SU-DHL-6 (cell line): ENCODE measurements at regions not wholly inside any gene's neighbourhood (a gene's known extent, or its start where the extent isn't known, plus 50 kb on each side); places are given as distances from the start of the nearest gene placed in this dataset.

Source experiments
- H2AFZ ChIP-seq: fragments of 200-600 bp; sonication (generic); 2 replicates; pipeline ENCODE4 v1.6.1; 2014; ENCODE audit warnings: low read depth, mild to moderate bottlenecking, moderate library complexity, mixed read lengths, antibody characterized with exemption, low read length; ENCODE audit not compliant: severe bottlenecking
- H3F3A ChIP-seq: fragments of 200-600 bp; shearing (Covaris generic); 2 replicates; pipeline ENCODE4 v1.6.0; 2016; ENCODE audit warnings: antibody characterized with exemption, mild to moderate bottlenecking; ENCODE audit not compliant: insufficient read depth
- H3K27ac ChIP-seq: fragments of 200-600 bp; sonication (generic); 2 replicates; pipeline ENCODE4 v1.5.1; 2016; ENCODE audit warnings: low read depth, mild to moderate bottlenecking, low read length, moderate library complexity, mixed read lengths
- H3K27me3 ChIP-seq: fragments of 200-600 bp; sonication (generic), shearing (Covaris generic); 2 replicates; pipeline ENCODE4 v1.6.0; 2014; ENCODE audit warnings: mild to moderate bottlenecking, low read length
- H3K36me3 ChIP-seq: fragments of 200-600 bp; sonication (generic); 2 replicates; pipeline ENCODE4 v1.6.1; 2014; ENCODE audit warnings: mild to moderate bottlenecking, low read length, mixed read lengths
- H3K4me2 ChIP-seq: fragments of 300-600, 200-600 bp; shearing (Covaris generic), sonication (generic); 2 replicates; pipeline ENCODE4 v1.6.0; 2014; ENCODE audit warnings: low read length, low read depth, mild to moderate bottlenecking; ENCODE audit not compliant: poor library complexity, severe bottlenecking
- H3K4me3 ChIP-seq: fragments of 200-600 bp; sonication (generic); 2 replicates; pipeline ENCODE4 v1.5.1; 2014; ENCODE audit warnings: antibody characterized with exemption, low read length, mild to moderate bottlenecking, mixed read lengths; ENCODE audit not compliant: insufficient read depth, poor library complexity, severe bottlenecking
- H3K79me2 ChIP-seq: fragments of 200-600 bp; sonication (generic); 2 replicates; pipeline ENCODE4 v1.6.1; 2014; ENCODE audit warnings: mild to moderate bottlenecking, low read length, moderate library complexity; ENCODE audit not compliant: insufficient read depth
- H3K9ac ChIP-seq: fragments of 200-600 bp; sonication (generic); 2 replicates; pipeline ENCODE4 v1.7.0; 2014; ENCODE audit warnings: mild to moderate bottlenecking, low read length
- H3K9me2 ChIP-seq: fragments of 200-600 bp; sonication (generic); replicated peaks from 2 replicates; pipeline ENCODE4 v1.6.1; 2014; ENCODE audit warnings: low read length; ENCODE audit not compliant: insufficient read depth
- H3K9me3 ChIP-seq: fragments of 200-600 bp; sonication (generic); 2 replicates; pipeline ENCODE4 v1.6.1; 2014; ENCODE audit warnings: low read length, mixed read lengths; ENCODE audit not compliant: insufficient read depth
- H4K20me1 ChIP-seq: fragments of 200-600 bp; sonication (generic); 2 replicates; pipeline ENCODE4 v1.6.1; 2014; ENCODE audit warnings: low read depth, mild to moderate bottlenecking, antibody characterized with exemption, low read length, moderate library complexity, mixed read lengths
- EZH2phosphoT487 ChIP-seq: fragments of 200-600 bp; sonication (generic), shearing (Covaris generic); conservative IDR thresholded peaks from 2 replicates; pipeline ENCODE4 v1.6.1; 2018; ENCODE audit warnings: mild to moderate bottlenecking, antibody characterized with exemption, low read length, moderate library complexity, mixed read lengths
- TF ChIP-seq, protein P1 (sequence below): fragments of 200-600 bp; sonication (generic); IDR thresholded peaks from one replicate; pipeline ENCODE4 v1.5.1; 2017; ENCODE audit warnings: antibody characterized with exemption, mild to moderate bottlenecking, low read length, moderate library complexity; ENCODE audit not compliant: insufficient read depth, poor library complexity, severe bottlenecking

DNA sequence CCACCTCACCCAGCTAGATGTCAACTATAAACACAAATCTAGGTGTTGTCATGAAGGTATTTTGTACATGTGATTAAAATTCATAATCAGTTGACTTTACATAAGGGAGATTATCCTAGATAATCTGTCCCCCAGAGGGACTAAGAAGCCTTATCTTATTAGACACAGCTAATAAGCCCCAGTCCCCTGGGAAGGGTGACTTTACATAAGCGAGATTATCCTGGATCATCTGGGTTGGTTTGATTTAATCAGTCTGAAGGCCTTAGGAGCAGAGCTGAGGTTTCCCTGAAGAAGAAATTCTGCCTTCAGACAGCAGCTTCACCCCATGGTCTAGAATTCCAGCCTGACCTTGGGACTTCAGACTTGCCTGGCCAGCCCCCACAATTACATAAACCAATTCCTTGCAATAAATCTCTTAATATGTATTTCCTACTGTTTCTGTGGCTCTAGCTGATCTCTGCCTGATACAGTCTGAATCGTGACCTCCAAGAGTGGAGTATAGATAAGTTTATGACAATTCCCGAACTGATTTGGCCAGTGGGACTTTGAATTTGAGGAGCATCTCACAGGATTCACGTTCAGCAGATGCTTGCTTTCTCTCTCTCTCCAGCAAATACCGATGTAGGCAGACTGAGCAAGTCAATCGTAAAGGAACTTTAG is 66.5 kb downstream of the MRPL46 start:
- Histone ChIP-seq H3K9ac (peak overlapping the region; percentile 63), H3K9me2 (no peaks in the 10 kb centered on the region)

GRCh38 chr15:88400084-88400483 is 67.1 kb downstream of the MRPL46 start:
- no peaks in the 10 kb centered on the region for H3K79me2 ChIP-seq
- H3F3A ChIP-seq, result peaks cover 14% of the 10 kb centered on the region
- TF ChIP-seq, protein P1, sequence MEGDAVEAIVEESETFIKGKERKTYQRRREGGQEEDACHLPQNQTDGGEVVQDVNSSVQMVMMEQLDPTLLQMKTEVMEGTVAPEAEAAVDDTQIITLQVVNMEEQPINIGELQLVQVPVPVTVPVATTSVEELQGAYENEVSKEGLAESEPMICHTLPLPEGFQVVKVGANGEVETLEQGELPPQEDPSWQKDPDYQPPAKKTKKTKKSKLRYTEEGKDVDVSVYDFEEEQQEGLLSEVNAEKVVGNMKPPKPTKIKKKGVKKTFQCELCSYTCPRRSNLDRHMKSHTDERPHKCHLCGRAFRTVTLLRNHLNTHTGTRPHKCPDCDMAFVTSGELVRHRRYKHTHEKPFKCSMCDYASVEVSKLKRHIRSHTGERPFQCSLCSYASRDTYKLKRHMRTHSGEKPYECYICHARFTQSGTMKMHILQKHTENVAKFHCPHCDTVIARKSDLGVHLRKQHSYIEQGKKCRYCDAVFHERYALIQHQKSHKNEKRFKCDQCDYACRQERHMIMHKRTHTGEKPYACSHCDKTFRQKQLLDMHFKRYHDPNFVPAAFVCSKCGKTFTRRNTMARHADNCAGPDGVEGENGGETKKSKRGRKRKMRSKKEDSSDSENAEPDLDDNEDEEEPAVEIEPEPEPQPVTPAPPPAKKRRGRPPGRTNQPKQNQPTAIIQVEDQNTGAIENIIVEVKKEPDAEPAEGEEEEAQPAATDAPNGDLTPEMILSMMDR, result no peak
- H3K36me3 ChIP-seq, result no peaks in the 10 kb centered on the region; the same call in 1 of the 2 replicates
- H3K27ac ChIP-seq, result no peak overlapping the region
- no peak overlapping the region for H3K4me2 ChIP-seq
- no peaks in the 10 kb centered on the region for H3K9me2 ChIP-seq
- no peak overlapping the region for H3K4me3 ChIP-seq
- no peaks in the 10 kb centered on the region for H3K27me3 ChIP-seq
- peaks cover under 1% of the 10 kb centered on the region; the same call in 1 of the 2 replicates for H3K9me3 ChIP-seq
- 0 out of 2 replicates have a peak overlapping the region, but pooled peaks have one; percentile 63 for H3K9ac ChIP-seq
- no peak overlapping the region for H2AFZ ChIP-seq
- no peaks in the 10 kb centered on the region for H4K20me1 ChIP-seq

More for the DNA sequence above, 66.5 kb downstream of the MRPL46 start:
- H3K27me3 ChIP-seq, result no peaks in the 10 kb centered on the region
- TF ChIP-seq, protein P1, result no peak
- TF ChIP-seq EZH2phosphoT487, result no peak
- H3K4me2 ChIP-seq, result peak overlapping the region; percentile 81
- H3K4me3 ChIP-seq, result peak overlapping the region; percentile 48
- H3F3A ChIP-seq, result peaks cover 14% of the 10 kb centered on the region
- peak overlapping the region; percentile 23 for H2AFZ ChIP-seq
- H3K79me2 ChIP-seq, result no peaks in the 10 kb centered on the region
- H3K9me3 ChIP-seq, result peaks cover 5% of the 10 kb centered on the region; the same call in 1 of the 2 replicates
- no peaks in the 10 kb centered on the region for H4K20me1 ChIP-seq
- H3K36me3 ChIP-seq, result no peaks in the 10 kb centered on the region; the same call in 1 of the 2 replicates
- peak overlapping the region; percentile 95 for H3K27ac ChIP-seq

GRCh38 chr15:88399021-88399685 is 68.0 kb downstream of the MRPL46 start:
- H3K9ac ChIP-seq, result no peak overlapping the region
- H3K27me3 ChIP-seq, result no peaks in the 10 kb centered on the region
- TF ChIP-seq EZH2phosphoT487, result no peak
- TF ChIP-seq, protein P1, result no peak
- no peak overlapping the region for H3K4me2 ChIP-seq
- no peaks in the 10 kb centered on the region for H3K9me2 ChIP-seq
- H3K4me3 ChIP-seq, result no peak overlapping the region
- H3K36me3 ChIP-seq, result no peaks in the 10 kb centered on the region
- H4K20me1 ChIP-seq, result no peaks in the 10 kb centered on the region
- H3K9me3 ChIP-seq, result no peaks in the 10 kb centered on the region
- H3F3A ChIP-seq, result peaks cover 14% of the 10 kb centered on the region
- no peak overlapping the region for H2AFZ ChIP-seq
- no peak overlapping the region for H3K27ac ChIP-seq
- no peaks in the 10 kb centered on the region for H3K79me2 ChIP-seq
